MM.1S (cell line): ENCODE measurements at regions not wholly inside any gene's neighbourhood (a gene's known extent, or its start where the extent isn't known, plus 50 kb on each side); places are given as distances from the start of the nearest gene placed in this dataset.

Experiments
- DNase-seq: peaks from one replicate; pipeline ENCODE4 v3.0.0-alpha.2; 2015
- H2AFZ ChIP-seq: fragments of 300-600 bp; sonication (generic); 2 replicates; pipeline ENCODE4 v1.6.0; 2016; ENCODE audit warnings: antibody characterized with exemption, low read length
- H3F3A ChIP-seq: fragments of 300-600 bp; sonication (generic); 2 replicates; pipeline ENCODE4 v1.6.1; 2016; ENCODE audit warnings: mild to moderate bottlenecking, antibody characterized with exemption, low read length, moderate library complexity, mixed read lengths; ENCODE audit not compliant: insufficient read depth
- H3K27ac ChIP-seq: fragments of 300-600 bp; sonication (generic); 2 replicates; pipeline ENCODE4 v1.5.1; 2016; ENCODE audit warnings: mild to moderate bottlenecking, low read length
- H3K27me3 ChIP-seq: fragments of 300-600 bp; sonication (generic); replicated peaks from 2 replicates; pipeline ENCODE4 v1.6.0; 2016; ENCODE audit warnings: low read length; ENCODE audit not compliant: insufficient read depth
- H3K36me3 ChIP-seq: fragments of 300-600 bp; sonication (generic); replicated peaks from 2 replicates; pipeline ENCODE4 v1.6.1; 2016; ENCODE audit warnings: mild to moderate bottlenecking, low read length, mixed read lengths; ENCODE audit not compliant: insufficient read depth
- H3K4me1 ChIP-seq: fragments of 300-600 bp; sonication (generic); 2 replicates; pipeline ENCODE4 v1.6.1; 2016; ENCODE audit warnings: low read length, mixed read lengths
- H3K4me2 ChIP-seq: fragments of 300-600 bp; sonication (generic); 2 replicates; pipeline ENCODE4 v1.6.0; 2016; ENCODE audit warnings: low read depth, low read length
- H3K4me3 ChIP-seq: fragments of 300-600 bp; sonication (generic); 2 replicates; pipeline ENCODE4 v1.5.1; 2016; ENCODE audit warnings: low read length, mixed read lengths
- H3K79me2 ChIP-seq: fragments of 300-600 bp; sonication (generic); 2 replicates; pipeline ENCODE4 v1.6.1; 2016; ENCODE audit warnings: mixed run types, low read length, mixed read lengths
- H3K9ac ChIP-seq: fragments of 300-600 bp; sonication (generic); 2 replicates; pipeline ENCODE4 v1.6.1; 2016; ENCODE audit warnings: low read length, mixed read lengths
- H3K9me2 ChIP-seq: fragments of 300-600 bp; sonication (generic); replicated peaks from 2 replicates; pipeline ENCODE4 v1.6.1; 2016; ENCODE audit warnings: mild to moderate bottlenecking, low read length, mixed read lengths; ENCODE audit not compliant: insufficient read depth
- H3K9me3 ChIP-seq: fragments of 300-600 bp; sonication (generic); replicated peaks from 2 replicates; pipeline ENCODE4 v1.6.1; 2016; ENCODE audit warnings: mild to moderate bottlenecking, low read length, mixed read lengths; ENCODE audit not compliant: insufficient read depth
- H4K20me1 ChIP-seq: fragments of 300-600 bp; sonication (generic); 2 replicates; pipeline ENCODE4 v1.6.1; 2016; ENCODE audit warnings: mild to moderate bottlenecking, low read length, moderate library complexity, mixed read lengths; ENCODE audit not compliant: insufficient read depth
- CTCF ChIP-seq: fragments of 300-600 bp; sonication (generic); IDR thresholded peaks from 2 replicates; pipeline ENCODE4 v1.5.1; 2016; ENCODE audit warnings: antibody characterized with exemption, low read length, mixed read lengths
- EZH2 ChIP-seq: fragments of 300-600 bp; sonication (generic); optimal IDR thresholded peaks from 2 replicates; pipeline ENCODE3; 2017; ENCODE audit warnings: low read depth, mild to moderate bottlenecking, antibody characterized with exemption, low read length, mixed read lengths
- EZH2phosphoT487 ChIP-seq: fragments of 300-600 bp; sonication (generic); IDR thresholded peaks from 2 replicates; pipeline ENCODE4 v1.6.1; 2018; ENCODE audit warnings: antibody characterized with exemption, low read length

- no peaks in the 10 kb centered on the region for H3K79me2 ChIP-seq
- no peaks in the 10 kb centered on the region for H3K9me3 ChIP-seq
- TF ChIP-seq EZH2 (no peak), EZH2phosphoT487 (no peak)
- H3K4me3 ChIP-seq, result no peak overlapping the region
- no peak overlapping the region for H2AFZ ChIP-seq
- H3K27me3 ChIP-seq, result peaks cover 45% of the 10 kb centered on the region
- no peaks in the 10 kb centered on the region for H3K9me2 ChIP-seq
- no peaks in the 10 kb centered on the region for H3F3A ChIP-seq
- H3K9ac ChIP-seq, result no peak overlapping the region
- peaks cover 7% of the 10 kb centered on the region; the same call in 1 of the 2 replicates for H3K4me1 ChIP-seq
- no peaks in the 10 kb centered on the region for H4K20me1 ChIP-seq
- H3K4me2 ChIP-seq, result no peak overlapping the region
- no peak overlapping the region for H3K27ac ChIP-seq
- H3K36me3 ChIP-seq, result no peaks in the 10 kb centered on the region
- no peak for DNase-seq
Measured at GRCh38 chr16:76976756-76977155, 214.2 kb upstream of the MON1B start.

- no peaks in the 10 kb centered on the region for H3K79me2 ChIP-seq
- TF ChIP-seq CTCF, result no peak
- TF ChIP-seq EZH2, result no peak
- no peak for TF ChIP-seq EZH2phosphoT487
- H4K20me1 ChIP-seq, result no peaks in the 10 kb centered on the region
- H3K4me2 ChIP-seq, result no peak overlapping the region
- H3K9ac ChIP-seq, result no peak overlapping the region
- H3K27me3 ChIP-seq, result peaks cover 2% of the 10 kb centered on the region; the same call in 1 of the 2 replicates
- no peaks in the 10 kb centered on the region for H3K9me3 ChIP-seq
- no peak for DNase-seq
- H3K9me2 ChIP-seq, result no peaks in the 10 kb centered on the region
- H3K4me3 ChIP-seq, result no peak overlapping the region
- H3F3A ChIP-seq, result no peaks in the 10 kb centered on the region
- no peak overlapping the region for H3K27ac ChIP-seq
- no peak overlapping the region for H2AFZ ChIP-seq
- no peaks in the 10 kb centered on the region for H3K36me3 ChIP-seq
- H3K4me1 ChIP-seq, result no peaks in the 10 kb centered on the region
Measured at GRCh38 chr16:76984196-76984595, 206.8 kb upstream of the MON1B start.

GRCh38 chr16:76985392-76986045 is 205.5 kb upstream of the MON1B start:
- H3K4me2 ChIP-seq, result no peak overlapping the region
- H3K27me3 ChIP-seq, result no peaks in the 10 kb centered on the region
- TF ChIP-seq EZH2phosphoT487 (no peak), CTCF (no peak), EZH2 (no peak)
- no peak overlapping the region for H2AFZ ChIP-seq
- H3K9ac ChIP-seq, result no peak overlapping the region
- DNase-seq, result no peak
- no peaks in the 10 kb centered on the region for H4K20me1 ChIP-seq
- H3K4me1 ChIP-seq, result no peaks in the 10 kb centered on the region
- no peaks in the 10 kb centered on the region for H3K36me3 ChIP-seq
- no peak overlapping the region for H3K27ac ChIP-seq
- H3F3A ChIP-seq, result no peaks in the 10 kb centered on the region
- H3K9me3 ChIP-seq, result no peaks in the 10 kb centered on the region
- no peak overlapping the region for H3K4me3 ChIP-seq
- no peaks in the 10 kb centered on the region for H3K9me2 ChIP-seq
- H3K79me2 ChIP-seq, result no peaks in the 10 kb centered on the region

GRCh38 chr16:76988526-76988925 is 202.5 kb upstream of the MON1B start:
- Histone ChIP-seq H3K79me2 (no peaks in the 10 kb centered on the region), H3K4me1 (no peaks in the 10 kb centered on the region), H3F3A (no peaks in the 10 kb centered on the region), H4K20me1 (no peaks in the 10 kb centered on the region), H3K27ac (no peak overlapping the region), H3K4me2 (no peak overlapping the region), H3K27me3 (no peaks in the 10 kb centered on the region), H3K9me2 (no peaks in the 10 kb centered on the region), H3K9ac (no peak overlapping the region), H2AFZ (no peak overlapping the region), H3K4me3 (no peak overlapping the region), H3K9me3 (no peaks in the 10 kb centered on the region), H3K36me3 (no peaks in the 10 kb centered on the region)
- no peak for DNase-seq
- TF ChIP-seq EZH2phosphoT487, result no peak
- no peak for TF ChIP-seq EZH2
- no peak for TF ChIP-seq CTCF
